Renal pelvis (tissue), 1 donor: ENCODE measurements at regions not wholly inside any gene's neighbourhood (a gene's known extent, or its start where the extent isn't known, plus 50 kb on each side); places are given as distances from the start of the nearest gene placed in this dataset.
"Not testable (repeated sequence)": the region's sequence is repeated elsewhere in the genome, so short reads cannot be mapped to it uniquely, and the experiment has no call there.

Source experiments
- DNase-seq: peaks from one replicate; pipeline ENCODE4 v3.0.0-alpha.2; 2013

- no peak for DNase-seq
Measured at GRCh38 chr6:28768187-28768913, 155.4 kb downstream of the TRIM27 start.

GRCh38 chr6:28769626-28770402, 154.0 kb downstream of the TRIM27 start:
- no peak for DNase-seq

- DNase-seq, result no peak
Measured at GRCh38 chr6:28770732-28771131, 153.1 kb downstream of the TRIM27 start.

GRCh38 chr6:28771401-28772267, 152.2 kb downstream of the TRIM27 start:
- DNase-seq, result no peak

GRCh38 chr6:28772480-28773381, 151.1 kb downstream of the TRIM27 start:
- DNase-seq, result no peak

- DNase-seq, result no peak
Measured at GRCh38 chr6:28774292-28775051, 149.3 kb downstream of the TRIM27 start.

GRCh38 chr6:28775052-28775376, 148.8 kb downstream of the TRIM27 start:
- DNase-seq, result no peak

- DNase-seq, result no peak
Measured at GRCh38 chr6:28775405-28776129, 148.2 kb downstream of the TRIM27 start.

- DNase-seq, result no peak
Measured at GRCh38 chr6:28776269-28777146, 147.3 kb downstream of the TRIM27 start.

GRCh38 chr6:28777147-28777461, 146.7 kb downstream of the TRIM27 start:
- no peak for DNase-seq

- DNase-seq, result no peak
Measured at GRCh38 chr6:28782113-28782673, 141.6 kb downstream of the TRIM27 start.

- no peak for DNase-seq
Measured at GRCh38 chr6:28785962-28786679, 137.7 kb downstream of the TRIM27 start.

- no peak for DNase-seq
Measured at GRCh38 chr6:28789553-28790083, 134.2 kb downstream of the TRIM27 start.

GRCh38 chr6:28791002-28791383, 132.8 kb downstream of the TRIM27 start:
- DNase-seq, result no peak

- no peak for DNase-seq
Measured at GRCh38 chr6:28794175-28795002, 129.4 kb downstream of the TRIM27 start.

GRCh38 chr6:28800647-28801046, 123.1 kb downstream of the TRIM27 start:
- DNase-seq, result not testable (repeated sequence)
